ENCODE measurements at regions not wholly inside any gene's neighbourhood (a gene's known extent, or its start where the extent isn't known, plus 50 kb on each side); places are given as distances from the start of the nearest gene placed in this dataset.

DNA sequence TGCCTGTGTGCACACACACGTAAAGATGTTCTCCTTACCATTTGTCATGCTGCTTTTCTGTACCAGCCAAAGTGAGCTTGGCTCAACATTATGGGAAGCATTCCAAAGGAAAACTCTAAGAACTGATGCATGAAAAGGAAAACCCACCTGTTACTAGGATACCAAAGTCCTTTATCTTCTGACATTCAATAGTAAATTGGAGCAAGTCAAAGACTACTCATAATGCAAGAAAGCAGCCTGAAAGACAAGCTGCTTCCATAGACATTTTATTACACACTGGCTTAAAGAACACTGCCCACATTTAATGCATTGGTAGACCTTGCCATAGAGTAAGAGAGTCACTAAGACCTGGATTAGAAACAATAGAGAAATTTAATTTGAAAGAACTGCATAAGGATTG is 159.0 kb downstream of the LRIG3 start:
- no peak for TF ChIP-seq CTCF (conservative IDR thresholded peaks at IDR 0.05; ENCODE audit: control insufficient read depth, insufficient read depth, low read depth, low read length)
- no peak overlapping the region for H3K4me3 ChIP-seq (ENCODE audit: control insufficient read depth, low read depth, low read length)
- DNase-seq (ENCODE audit: low read depth), result no peak

GRCh38 chr12:58764100-58764953 is 156.0 kb downstream of the LRIG3 start:
- no peak overlapping the region for H3K4me3 ChIP-seq (ENCODE audit: control insufficient read depth, low read depth, low read length)
- no peak for DNase-seq (ENCODE audit: low read depth)
- TF ChIP-seq CTCF (conservative IDR thresholded peaks at IDR 0.05; ENCODE audit: control insufficient read depth, insufficient read depth, low read depth, low read length), result no peak

- no peak for TF ChIP-seq CTCF (conservative IDR thresholded peaks at IDR 0.05; ENCODE audit: control insufficient read depth, insufficient read depth, low read depth, low read length)
- no peak for DNase-seq (ENCODE audit: low read depth)
Observed at GRCh38 chr12:58765076-58765475, 155.2 kb downstream of the LRIG3 start.

DNA sequence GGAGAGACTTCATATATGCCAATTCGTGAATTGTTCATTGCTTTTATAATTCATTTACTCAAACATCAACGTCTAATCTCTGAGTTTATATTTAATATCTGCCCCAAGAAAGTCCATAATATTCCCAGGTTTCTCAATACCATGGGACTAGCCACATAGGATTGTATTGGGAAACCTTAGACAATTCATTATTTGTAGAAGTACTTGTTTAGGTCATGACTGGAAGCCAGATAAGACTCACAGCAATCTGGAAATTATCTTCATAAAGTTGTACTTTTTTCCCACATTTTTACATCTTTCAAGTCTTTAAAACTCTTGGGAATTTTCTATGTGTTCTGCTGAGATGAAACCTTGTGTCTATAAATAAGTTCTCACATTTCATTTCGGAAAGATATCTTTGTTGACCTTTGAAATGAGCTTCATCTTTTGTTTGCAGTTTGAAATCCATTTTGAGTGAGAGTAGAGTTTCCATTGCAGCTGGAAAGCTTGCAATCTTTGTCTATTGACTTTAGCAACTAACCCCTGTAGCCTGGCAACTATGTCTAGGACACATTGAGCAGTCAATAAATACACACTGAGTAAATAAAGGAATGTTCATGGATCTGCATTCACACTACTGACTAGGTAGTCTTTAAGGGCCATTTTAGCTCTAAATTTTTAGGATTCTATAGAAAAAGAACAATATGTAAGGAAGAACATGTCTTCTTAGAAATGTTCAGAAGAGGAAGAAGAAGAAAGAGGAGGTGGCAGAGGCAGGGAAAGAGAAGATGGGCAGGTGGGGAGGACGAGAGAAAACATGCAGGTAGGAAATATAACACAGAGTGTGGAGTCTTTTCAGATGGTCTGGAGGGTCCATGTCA is 154.4 kb downstream of the LRIG3 start:
- no peak for TF ChIP-seq CTCF (conservative IDR thresholded peaks at IDR 0.05; ENCODE audit: control insufficient read depth, insufficient read depth, low read depth, low read length)
- DNase-seq (ENCODE audit: low read depth), result no peak

More at GRCh38 chr12:58765076-58765475, 155.2 kb downstream of the LRIG3 start:
- no peak overlapping the region for H3K4me3 ChIP-seq (ENCODE audit: control insufficient read depth, low read depth, low read length)

DNA sequence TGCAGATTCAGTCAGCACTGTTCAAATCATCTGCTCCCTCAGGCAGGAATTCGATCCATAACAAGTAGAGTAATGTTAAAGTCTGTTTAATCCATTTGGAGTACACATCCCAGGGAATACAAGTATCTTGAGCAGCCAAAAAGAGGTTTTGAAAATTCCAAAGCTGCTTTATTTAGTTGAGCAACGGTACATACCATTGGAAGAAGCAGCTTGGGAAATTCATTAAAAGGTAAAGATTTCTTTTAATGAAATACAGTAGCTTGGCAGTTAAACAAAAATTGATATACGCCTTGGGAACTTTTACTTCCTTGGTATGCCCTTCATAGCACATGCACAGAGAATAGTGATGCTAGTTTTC is 153.8 kb downstream of the LRIG3 start:
- no peak overlapping the region for H3K4me3 ChIP-seq (ENCODE audit: control insufficient read depth, low read depth, low read length)
- no peak for DNase-seq (ENCODE audit: low read depth)
- TF ChIP-seq CTCF (conservative IDR thresholded peaks at IDR 0.05; ENCODE audit: control insufficient read depth, insufficient read depth, low read depth, low read length), result no peak

More for the DNA sequence above, 154.4 kb downstream of the LRIG3 start:
- H3K4me3 ChIP-seq (ENCODE audit: control insufficient read depth, low read depth, low read length), result no peak overlapping the region

- no peak overlapping the region for H3K4me3 ChIP-seq (ENCODE audit: control insufficient read depth, low read depth, low read length)
- no peak for DNase-seq (ENCODE audit: low read depth)
- no peak for TF ChIP-seq CTCF (conservative IDR thresholded peaks at IDR 0.05; ENCODE audit: control insufficient read depth, insufficient read depth, low read depth, low read length)
Observed at GRCh38 chr12:58767496-58767895, 152.8 kb downstream of the LRIG3 start.

Data from fibroblast of mammary gland (primary cell).